C4-2B (cell line): ENCODE measurements at regions not wholly inside any gene's neighbourhood (a gene's known extent, or its start where the extent isn't known, plus 50 kb on each side); places are given as distances from the start of the nearest gene placed in this dataset.

Experiments used
- H3K27ac ChIP-seq: fragments of 450-650 bp; 2 replicates; pipeline ENCODE4 v1.5.1; 2017
- ZFX ChIP-seq: fragments of 450-650 bp; IDR thresholded peaks from 2 replicates; pipeline ENCODE4 v1.6.1; 2017
- TF ChIP-seq, protein P1 (sequence below): fragments of 450-650 bp; conservative IDR thresholded peaks from 2 replicates; pipeline ENCODE4 v1.5.1; 2017; ENCODE audit warnings: mild to moderate bottlenecking

DNA sequence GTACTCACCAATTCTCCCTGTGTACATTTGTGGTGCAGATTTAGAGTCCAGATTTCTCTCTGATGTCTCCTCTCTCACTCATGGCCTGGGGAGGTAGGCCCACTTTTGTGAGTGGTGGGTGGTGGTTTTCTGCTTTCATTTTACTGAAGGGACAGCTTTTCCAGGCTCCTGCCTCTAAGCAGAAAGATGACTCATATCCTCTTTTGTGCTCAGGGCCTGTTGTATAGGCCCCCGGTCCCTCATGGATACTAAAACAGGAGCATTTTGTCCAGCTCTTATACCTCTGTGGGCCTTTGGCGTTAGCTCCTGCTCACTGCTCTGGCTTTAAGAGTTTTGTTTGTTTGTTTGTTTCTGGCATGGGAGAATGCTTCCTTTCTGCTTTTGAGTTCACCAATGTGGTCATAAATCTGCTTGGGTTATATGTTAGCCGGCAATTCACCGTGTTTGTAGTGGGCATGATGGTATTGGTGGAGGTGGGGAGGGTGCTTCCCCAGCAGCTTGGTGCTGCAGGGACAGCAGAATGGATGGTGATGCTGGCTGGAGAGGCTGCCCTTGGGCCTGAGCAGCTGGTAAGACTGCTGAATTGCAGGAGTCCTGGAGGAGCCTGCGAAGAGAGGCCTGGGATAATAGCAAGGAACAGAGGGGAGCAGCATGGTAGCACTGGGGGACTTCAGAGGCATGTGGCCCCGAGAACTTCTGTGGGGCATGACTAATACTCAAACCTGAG lies 468.7 kb downstream of the RPS24 start:
- TF ChIP-seq, protein P1, sequence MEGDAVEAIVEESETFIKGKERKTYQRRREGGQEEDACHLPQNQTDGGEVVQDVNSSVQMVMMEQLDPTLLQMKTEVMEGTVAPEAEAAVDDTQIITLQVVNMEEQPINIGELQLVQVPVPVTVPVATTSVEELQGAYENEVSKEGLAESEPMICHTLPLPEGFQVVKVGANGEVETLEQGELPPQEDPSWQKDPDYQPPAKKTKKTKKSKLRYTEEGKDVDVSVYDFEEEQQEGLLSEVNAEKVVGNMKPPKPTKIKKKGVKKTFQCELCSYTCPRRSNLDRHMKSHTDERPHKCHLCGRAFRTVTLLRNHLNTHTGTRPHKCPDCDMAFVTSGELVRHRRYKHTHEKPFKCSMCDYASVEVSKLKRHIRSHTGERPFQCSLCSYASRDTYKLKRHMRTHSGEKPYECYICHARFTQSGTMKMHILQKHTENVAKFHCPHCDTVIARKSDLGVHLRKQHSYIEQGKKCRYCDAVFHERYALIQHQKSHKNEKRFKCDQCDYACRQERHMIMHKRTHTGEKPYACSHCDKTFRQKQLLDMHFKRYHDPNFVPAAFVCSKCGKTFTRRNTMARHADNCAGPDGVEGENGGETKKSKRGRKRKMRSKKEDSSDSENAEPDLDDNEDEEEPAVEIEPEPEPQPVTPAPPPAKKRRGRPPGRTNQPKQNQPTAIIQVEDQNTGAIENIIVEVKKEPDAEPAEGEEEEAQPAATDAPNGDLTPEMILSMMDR: no peak
- TF ChIP-seq ZFX: no peak
- peak overlapping the region; percentile 13 for H3K27ac ChIP-seq

DNA sequence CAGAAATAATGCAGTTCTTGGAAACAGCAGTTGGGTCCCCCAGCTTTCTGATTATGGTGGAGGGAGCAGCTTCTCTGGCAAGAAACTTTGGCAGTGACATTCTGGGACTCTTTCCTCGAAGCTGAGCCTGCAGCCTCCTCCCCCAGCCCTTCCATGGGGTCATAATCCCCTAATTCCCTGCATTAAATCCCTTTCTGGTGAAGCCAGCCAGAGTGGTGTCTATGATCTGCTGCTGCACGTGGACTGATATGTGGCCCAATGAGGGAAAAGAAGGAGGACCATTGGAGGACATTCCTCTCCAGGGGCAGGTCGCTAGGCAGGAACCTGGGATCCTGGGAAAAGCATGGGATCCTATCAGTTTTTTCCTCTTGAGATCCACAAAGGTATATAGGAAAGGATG lies 470.5 kb downstream of the RPS24 start:
- TF ChIP-seq ZFX: no peak
- TF ChIP-seq, protein P1: no peak

DNA sequence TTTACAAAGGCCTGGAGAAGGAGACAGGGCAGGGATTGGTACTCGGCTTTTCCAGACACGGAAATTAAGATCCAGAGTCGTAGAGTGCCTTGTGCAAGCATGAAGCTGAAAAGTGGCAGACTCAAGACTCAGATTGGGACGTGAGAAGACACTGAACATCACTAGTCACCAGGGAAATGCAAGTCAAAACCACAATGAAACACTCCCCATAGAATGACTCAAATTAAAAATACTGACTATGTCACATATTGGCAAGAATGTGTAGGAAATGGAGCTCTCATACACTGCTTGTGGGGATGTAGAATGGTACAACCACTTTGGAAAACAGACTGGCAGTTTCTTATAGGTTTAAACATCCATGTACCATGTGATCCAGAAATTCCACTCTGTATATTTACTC lies 472.0 kb downstream of the RPS24 start:
- no peak overlapping the region for H3K27ac ChIP-seq
- TF ChIP-seq, protein P1: no peak
- no peak for TF ChIP-seq ZFX

More for the DNA sequence above, 470.5 kb downstream of the RPS24 start:
- no peak overlapping the region for H3K27ac ChIP-seq

- no peak overlapping the region for H3K27ac ChIP-seq
- TF ChIP-seq, protein P1: no peak
- no peak for TF ChIP-seq ZFX
Observed at GRCh38 chr10:78506614-78507013, 473.0 kb downstream of the RPS24 start.

DNA sequence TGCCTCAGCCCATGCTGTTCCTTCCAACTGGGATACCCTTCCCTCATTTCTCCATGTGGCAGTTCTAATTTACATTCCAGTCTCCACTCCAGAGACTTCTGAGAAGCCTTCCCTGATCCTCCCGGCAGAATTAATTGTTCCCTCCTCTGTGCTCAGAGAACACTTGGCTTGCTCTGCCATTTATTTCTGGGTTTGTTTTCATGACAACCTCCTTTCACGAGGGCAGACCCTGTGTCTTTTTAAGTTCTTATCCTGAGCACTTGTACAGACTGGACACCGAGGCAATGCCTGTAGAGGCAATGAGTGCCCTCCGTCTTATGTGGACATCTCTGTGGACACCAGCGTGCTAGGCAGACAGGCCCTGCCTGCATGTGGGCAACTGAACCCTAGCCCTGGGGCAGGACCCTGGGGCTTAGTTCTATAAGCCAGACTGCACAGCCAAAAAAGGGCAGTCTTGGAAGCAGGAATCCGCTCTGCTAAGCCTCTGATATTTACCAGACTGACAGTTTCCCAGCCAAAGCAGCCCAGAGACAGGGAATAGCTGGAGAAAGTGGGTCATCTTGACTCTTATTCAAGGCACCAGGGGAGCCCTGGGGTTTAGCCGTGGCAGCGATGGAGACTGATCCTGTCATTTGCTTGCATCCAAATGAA lies 474.0 kb downstream of the RPS24 start:
- H3K27ac ChIP-seq: 0 out of 2 replicates have a peak overlapping the region, but pooled peaks have one; percentile 1
- TF ChIP-seq, protein P1: no peak
- TF ChIP-seq ZFX: no peak

DNA sequence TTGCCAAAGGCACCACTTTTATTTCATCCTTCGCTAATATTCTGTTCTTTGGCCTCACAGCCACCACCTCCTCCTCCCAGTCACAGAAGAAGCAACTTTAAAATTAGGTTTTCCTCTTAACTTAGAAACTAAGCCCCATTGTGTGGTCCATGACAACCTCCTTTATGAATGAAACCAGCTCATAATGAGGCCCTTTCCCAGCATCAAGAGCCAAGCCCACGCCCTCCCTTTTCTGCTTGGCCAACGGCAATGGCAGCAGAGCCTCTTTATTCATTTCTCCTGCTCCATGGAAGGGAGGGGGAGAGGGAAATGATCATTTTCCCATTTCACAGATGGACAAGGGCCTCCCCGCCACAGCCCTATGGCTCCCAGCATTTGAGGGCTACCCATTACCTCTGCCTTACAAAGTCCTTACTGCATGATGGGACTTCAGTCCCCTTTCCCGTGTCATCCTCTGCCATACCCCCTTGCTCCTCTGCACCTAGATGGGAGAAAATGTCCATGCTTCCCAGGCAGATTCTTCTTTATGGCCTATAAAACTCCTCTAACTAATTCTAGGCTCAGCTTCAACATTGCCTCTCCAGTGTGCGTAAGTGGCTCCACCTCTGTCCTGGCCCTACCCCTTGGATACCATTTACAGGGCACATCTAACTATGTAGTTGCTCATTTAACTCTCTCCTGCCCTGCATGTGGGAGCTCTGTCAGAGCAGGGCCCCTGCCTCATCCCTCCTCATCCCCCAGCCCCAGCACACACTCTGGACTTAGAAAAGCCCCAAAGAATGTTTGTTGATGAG lies 475.5 kb downstream of the RPS24 start:
- TF ChIP-seq ZFX: no peak
- TF ChIP-seq, protein P1: no peak
- H3K27ac ChIP-seq: no peak overlapping the region
